ENCODE measurements at regions not wholly inside any gene's neighbourhood (a gene's known extent, or its start where the extent isn't known, plus 50 kb on each side); places are given as distances from the start of the nearest gene placed in this dataset.

GRCh38 chr14:66247662-66248193, 238.4 kb upstream of the CCDC196 start:
- DNase-seq (no peak), FAIRE-seq (no peak), ATAC-seq (no peak)
- no peaks in the 10 kb centered on the region for H3K27me3 ChIP-seq
- H3K36me3 ChIP-seq, result no peaks in the 10 kb centered on the region
- H3K4me1 ChIP-seq, result no peaks in the 10 kb centered on the region
- TF ChIP-seq CTCF (IDR thresholded peaks at IDR 0.05), result no peak
- no peaks in the 10 kb centered on the region for H3K9me3 ChIP-seq
- WGBS, 2 donors, result 59 to 62% methylated on average over 4 of the region's 4 CpGs
- H3K4me3 ChIP-seq, result no peak overlapping the region
- intact Hi-C loops (cut with DNase I), result no loop called here
- H3K27ac ChIP-seq, result no peak overlapping the region

DNA sequence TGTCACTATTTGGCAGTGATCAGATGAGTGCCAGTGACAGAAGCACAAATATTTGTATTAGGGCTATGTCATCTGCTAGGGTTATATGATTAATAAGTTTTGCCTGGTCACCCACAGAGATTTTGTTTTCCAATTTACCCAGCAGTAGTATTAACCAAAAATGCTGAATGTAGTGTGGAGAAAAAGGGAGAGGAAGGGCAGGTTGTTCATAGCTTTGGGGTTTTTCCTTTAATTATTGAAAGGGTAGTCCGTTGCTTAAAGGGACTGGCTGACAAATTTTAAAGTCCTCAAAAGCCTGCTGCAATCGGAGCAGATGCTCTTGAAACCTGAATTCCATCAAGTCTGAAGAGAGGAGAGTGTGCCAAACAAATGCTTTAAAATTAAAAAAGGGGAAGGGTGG, 237.9 kb upstream of the CCDC196 start:
- DNase-seq (no peak), ATAC-seq (no peak), FAIRE-seq (no peak)
- Histone ChIP-seq H3K36me3 (no peaks in the 10 kb centered on the region), H3K27me3 (no peaks in the 10 kb centered on the region), H3K4me1 (no peaks in the 10 kb centered on the region), H3K27ac (no peak overlapping the region), H3K9me3 (no peaks in the 10 kb centered on the region), H3K4me3 (no peak overlapping the region)
- no peak for TF ChIP-seq CTCF (IDR thresholded peaks at IDR 0.05)
- intact Hi-C loops (cut with DNase I), result no loop called here
- 43 to 53% methylated on average over 2 of the region's 2 CpGs for WGBS, 2 donors

- H3K9me3 ChIP-seq, result no peaks in the 10 kb centered on the region
- 82 to 93% methylated on average over 3 of the region's 3 CpGs for WGBS, 2 donors
- H3K4me1 ChIP-seq, result no peaks in the 10 kb centered on the region
- FAIRE-seq, result no peak
- no peaks in the 10 kb centered on the region for H3K36me3 ChIP-seq
- intact Hi-C loops (cut with DNase I), result no loop called here
- no peak for TF ChIP-seq CTCF (IDR thresholded peaks at IDR 0.05)
- H3K4me3 ChIP-seq, result no peak overlapping the region
- no peak for ATAC-seq
- H3K27me3 ChIP-seq, result no peaks in the 10 kb centered on the region
- no peak for DNase-seq
- H3K27ac ChIP-seq, result no peak overlapping the region
Observed at GRCh38 chr14:66249544-66249943, 236.6 kb upstream of the CCDC196 start.

DNA sequence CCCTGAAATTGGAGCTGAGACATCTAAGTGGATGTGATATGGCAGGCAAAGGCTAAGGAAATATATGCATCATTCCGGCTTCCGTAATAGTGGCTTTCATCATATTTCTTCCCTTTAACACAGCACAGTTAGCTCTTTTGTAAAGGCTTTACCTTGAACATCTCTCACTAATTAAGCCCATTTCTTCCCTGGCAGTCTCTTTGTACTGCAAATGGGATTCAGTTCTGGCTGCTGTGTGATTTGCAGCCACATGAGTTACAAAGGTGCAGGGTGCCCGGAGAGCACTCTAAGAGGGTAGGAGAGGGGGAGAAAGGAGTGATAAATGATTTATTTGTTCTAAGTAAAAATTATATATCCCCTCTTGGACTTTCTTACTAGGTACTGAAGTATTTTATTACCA, 232.1 kb upstream of the CCDC196 start:
- intact Hi-C loops (cut with DNase I), result no loop called here
- no peak overlapping the region for H3K4me3 ChIP-seq
- FAIRE-seq, result no peak
- no peaks in the 10 kb centered on the region for H3K4me1 ChIP-seq
- no peak for TF ChIP-seq CTCF (IDR thresholded peaks at IDR 0.05)
- no peak for ATAC-seq
- DNase-seq, result no peak
- H3K27me3 ChIP-seq, result no peaks in the 10 kb centered on the region
- no peaks in the 10 kb centered on the region for H3K36me3 ChIP-seq
- H3K27ac ChIP-seq, result no peak overlapping the region
- 72 to 79% methylated on average over 3 of the region's 3 CpGs for WGBS, 2 donors
- no peaks in the 10 kb centered on the region for H3K9me3 ChIP-seq

- no peak overlapping the region for H3K27ac ChIP-seq
- H3K9me3 ChIP-seq, result no peaks in the 10 kb centered on the region
- H3K36me3 ChIP-seq, result no peaks in the 10 kb centered on the region
- ATAC-seq (no peak), FAIRE-seq (no peak), DNase-seq (no peak)
- no peak for TF ChIP-seq CTCF (IDR thresholded peaks at IDR 0.05)
- no peak overlapping the region for H3K4me3 ChIP-seq
- no peaks in the 10 kb centered on the region for H3K4me1 ChIP-seq
- intact Hi-C loops (cut with DNase I), result no loop called here
- 83 to 92% methylated on average over 1 of the region's 1 CpG for WGBS, 2 donors
- H3K27me3 ChIP-seq, result no peaks in the 10 kb centered on the region
Observed at GRCh38 chr14:66268802-66269334, 217.3 kb upstream of the CCDC196 start.

Data from pancreas (tissue), 10 donors.